HL-60 (cell line): ENCODE measurements at regions not wholly inside any gene's neighbourhood (a gene's known extent, or its start where the extent isn't known, plus 50 kb on each side); places are given as distances from the start of the nearest gene placed in this dataset.

Experiments
- DNase-seq, 2 experiments: peaks; one replicate each; pipeline ENCODE4 v3.0.0-alpha.2; 2010 to 2020; ENCODE audit warnings: low read depth in 1 of 2, low spot score in 1 of 2
- H3K27ac ChIP-seq: fragments of 250-450 bp; sonication (Bioruptor Pico); replicated peaks from 2 replicates; pipeline ENCODE4 v1.5.1; 2020; ENCODE audit warnings: mild to moderate bottlenecking, moderate library complexity
- H3K27me3 ChIP-seq: fragments of 250-450 bp; sonication (Bioruptor Pico); 2 replicates; pipeline ENCODE4 v1.5.1; 2021; ENCODE audit warnings: mild to moderate bottlenecking, moderate library complexity; ENCODE audit not compliant: insufficient read depth, poor library complexity, severe bottlenecking
- H3K4me3 ChIP-seq: replicated peaks from 2 replicates; pipeline ENCODE4 v1.5.1; 2011; ENCODE audit warnings: mild to moderate bottlenecking, control low read depth, low read length; ENCODE audit not compliant: insufficient read depth
- CTCF ChIP-seq: IDR thresholded peaks from one replicate; pipeline ENCODE4 v1.5.1; 2011; ENCODE audit warnings: low read length, control low read depth, inconsistent platforms; ENCODE audit not compliant: insufficient read depth
- GABPA ChIP-seq: IDR thresholded peaks from 2 replicates; pipeline ENCODE4 v1.6.1; 2012; ENCODE audit warnings: low read depth
- POLR2AphosphoS5 ChIP-seq: IDR thresholded peaks from 2 replicates; pipeline ENCODE4 v1.6.1; 2012; ENCODE audit warnings: low read depth
- REST ChIP-seq: IDR thresholded peaks from 2 replicates; pipeline ENCODE4 v1.6.1; 2012; ENCODE audit warnings: low read depth; ENCODE audit not compliant: insufficient replicate concordance
- SPI1 ChIP-seq: IDR thresholded peaks from 2 replicates; pipeline ENCODE4 v1.6.1; 2012; ENCODE audit warnings: low read depth, mild to moderate bottlenecking, borderline replicate concordance

- no peak overlapping the region for H3K4me3 ChIP-seq
- no peak for DNase-seq
- H3K27me3 ChIP-seq: no peaks in the 10 kb centered on the region
- H3K27ac ChIP-seq: no peak overlapping the region
- no peak for TF ChIP-seq REST
- TF ChIP-seq POLR2AphosphoS5: no peak
- no peak for TF ChIP-seq SPI1
- no peak for TF ChIP-seq CTCF
- TF ChIP-seq GABPA: no peak
These were observed 193.1 kb upstream of the SEMA3C start for GRCh38 chr7:81111781-81112540.

DNA sequence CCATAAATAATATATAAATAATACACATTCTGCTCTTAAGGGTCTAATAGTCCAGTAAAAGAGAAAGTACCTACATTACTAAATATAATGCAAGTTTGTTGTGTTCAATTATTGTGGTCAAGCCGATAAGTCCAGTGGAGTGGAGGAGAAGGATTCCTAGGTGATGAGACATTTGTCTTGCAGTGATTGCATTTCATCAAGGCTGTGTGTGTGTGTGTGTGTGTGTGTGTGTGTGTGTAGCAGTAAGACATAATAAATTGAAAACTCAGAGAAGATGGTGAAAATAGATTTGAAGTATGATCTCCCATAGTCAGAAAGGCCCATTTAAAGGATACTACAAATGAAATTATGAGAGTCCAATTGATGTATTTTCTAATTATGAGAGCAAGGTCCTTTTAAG, 192.5 kb upstream of the SEMA3C start:
- TF ChIP-seq SPI1 (no peak), GABPA (no peak), POLR2AphosphoS5 (no peak), REST (no peak), CTCF (no peak)
- Histone ChIP-seq H3K27me3 (no peaks in the 10 kb centered on the region), H3K27ac (no peak overlapping the region), H3K4me3 (no peak overlapping the region)
- no peak for DNase-seq

DNA sequence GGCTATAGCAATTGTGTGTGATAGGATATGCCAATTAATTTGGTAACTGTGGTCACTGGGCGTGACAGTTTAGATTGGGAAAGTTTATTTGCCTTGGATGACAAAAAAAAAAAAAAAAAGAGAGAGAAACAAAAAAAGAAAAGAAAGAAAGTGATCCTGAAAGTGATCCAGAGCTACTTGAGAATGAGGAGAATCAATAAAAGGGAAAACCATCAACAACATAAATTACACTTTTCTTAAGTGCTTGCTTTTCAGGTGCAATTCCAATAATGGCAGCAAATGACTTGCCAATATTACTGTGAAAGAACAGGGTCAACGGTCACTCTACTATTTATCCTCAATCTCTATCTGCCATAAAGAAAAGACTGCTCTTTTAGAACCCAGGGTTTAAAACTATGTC, 191.8 kb upstream of the SEMA3C start:
- TF ChIP-seq GABPA (no peak), CTCF (no peak), POLR2AphosphoS5 (no peak), REST (no peak), SPI1 (no peak)
- H3K4me3 ChIP-seq: no peak overlapping the region
- no peaks in the 10 kb centered on the region for H3K27me3 ChIP-seq
- no peak overlapping the region for H3K27ac ChIP-seq
- no peak for DNase-seq
